Choroid plexus epithelial cell (primary cell): ENCODE measurements at regions not wholly inside any gene's neighbourhood (a gene's known extent, or its start where the extent isn't known, plus 50 kb on each side); places are given as distances from the start of the nearest gene placed in this dataset.

Experiments used
- DNase-seq: peaks from one replicate; pipeline ENCODE4 v3.0.0-alpha.2; 2010; ENCODE audit warnings: low read depth
- H3K4me3 ChIP-seq: 2 replicates; pipeline ENCODE4 v1.5.1; 2011; ENCODE audit warnings: low read depth, mild to moderate bottlenecking, control low read depth, low read length, moderate library complexity
- CTCF ChIP-seq: conservative IDR thresholded peaks from 2 replicates; pipeline ENCODE4 v1.5.1; 2011; ENCODE audit warnings: low read depth, mild to moderate bottlenecking, control low read depth, inconsistent platforms, low read length, moderate library complexity

- no peak overlapping the region for H3K4me3 ChIP-seq
- DNase-seq = no peak
- no peak for TF ChIP-seq CTCF
Observed at GRCh38 chrX:149992918-149993317, 54.6 kb upstream of the EOLA2 start.

GRCh38 chrX:149993989-149994388, 55.7 kb upstream of the EOLA2 start:
- DNase-seq = no peak
- H3K4me3 ChIP-seq = no peak overlapping the region
- TF ChIP-seq CTCF = no peak

- DNase-seq = no peak
- TF ChIP-seq CTCF = no peak
- H3K4me3 ChIP-seq = no peak overlapping the region
Observed at GRCh38 chrX:149996515-149996914, 58.2 kb upstream of the EOLA2 start.

GRCh38 chrX:150005027-150005426, 66.7 kb upstream of the EOLA2 start:
- DNase-seq = no peak
- TF ChIP-seq CTCF = no peak
- H3K4me3 ChIP-seq = no peak overlapping the region

GRCh38 chrX:150007356-150007755, 69.1 kb upstream of the EOLA2 start:
- no peak overlapping the region for H3K4me3 ChIP-seq
- peak; percentile 33 for DNase-seq
- no peak for TF ChIP-seq CTCF

- no peak overlapping the region for H3K4me3 ChIP-seq
- no peak for TF ChIP-seq CTCF
- peak; percentile 50 for DNase-seq
Observed at GRCh38 chrX:150012647-150013381, 74.5 kb upstream of the EOLA2 start.

GRCh38 chrX:150014525-150014924, 76.2 kb upstream of the EOLA2 start:
- no peak for TF ChIP-seq CTCF
- H3K4me3 ChIP-seq = no peak overlapping the region
- no peak for DNase-seq
